ENCODE measurements at regions not wholly inside any gene's neighbourhood (a gene's known extent, or its start where the extent isn't known, plus 50 kb on each side); places are given as distances from the start of the nearest gene placed in this dataset.

- TF ChIP-seq CTCF (IDR thresholded peaks at IDR 0.05) (no peak), EZH2 (IDR thresholded peaks at IDR 0.05; ENCODE audit: borderline replicate concordance, insufficient read depth, low read depth, low read length, poor library complexity, severe bottlenecking) (no peak)
Measured at GRCh38 chr13:80481588-80481987, 140.7 kb upstream of the SPRY2 start.
